Islet precursor cell (in vitro differentiated cells): ENCODE measurements at regions not wholly inside any gene's neighbourhood (a gene's known extent, or its start where the extent isn't known, plus 50 kb on each side); places are given as distances from the start of the nearest gene placed in this dataset.

ENCODE experiments used
- DNase-seq: peaks from one replicate; pipeline ENCODE4 v3.0.0-alpha.2; 2018

GRCh38 chr13:78770601-78771000 is 111.6 kb upstream of the OBI1 start:
- DNase-seq: no peak

- DNase-seq: no peak
Observed at GRCh38 chr13:78768950-78769349, 110.0 kb upstream of the OBI1 start.

- no peak for DNase-seq
Observed at GRCh38 chr13:78764665-78765064, 105.7 kb upstream of the OBI1 start.

GRCh38 chr13:78762825-78763224 is 103.9 kb upstream of the OBI1 start:
- DNase-seq: no peak

GRCh38 chr13:78759704-78760103 is 100.7 kb upstream of the OBI1 start:
- no peak for DNase-seq

GRCh38 chr13:78758549-78758948 is 99.6 kb upstream of the OBI1 start:
- DNase-seq: no peak

- DNase-seq: no peak
Observed at GRCh38 chr13:78753435-78753834, 94.5 kb upstream of the OBI1 start.

GRCh38 chr13:78750735-78751134 is 91.8 kb upstream of the OBI1 start:
- no peak for DNase-seq

- no peak for DNase-seq
Observed at GRCh38 chr13:78743973-78744372, 85.0 kb upstream of the OBI1 start.

- no peak for DNase-seq
Observed at GRCh38 chr13:78742659-78743058, 83.7 kb upstream of the OBI1 start.

GRCh38 chr13:78736142-78736541 is 77.2 kb upstream of the OBI1 start:
- no peak for DNase-seq

- DNase-seq: no peak
Observed at GRCh38 chr13:78732445-78733017, 73.6 kb upstream of the OBI1 start.

GRCh38 chr13:78722700-78723099 is 63.7 kb upstream of the OBI1 start:
- no peak for DNase-seq

- DNase-seq: no peak
Observed at GRCh38 chr13:78719367-78719766, 60.4 kb upstream of the OBI1 start.

- DNase-seq: no peak
Observed at GRCh38 chr13:78714717-78715116, 55.8 kb upstream of the OBI1 start.

GRCh38 chr13:78712831-78713230 is 53.9 kb upstream of the OBI1 start:
- no peak for DNase-seq

GRCh38 chr13:78709028-78709427 is 50.1 kb upstream of the OBI1 start:
- DNase-seq: no peak
